CD14-positive monocyte (primary cell): ENCODE measurements at regions not wholly inside any gene's neighbourhood (a gene's known extent, or its start where the extent isn't known, plus 50 kb on each side); places are given as distances from the start of the nearest gene placed in this dataset.

ENCODE experiments used
- DNase-seq, 3 donors: peaks; one replicate each; pipeline ENCODE4 v3.0.0-alpha.2; 2011 to 2022
- H2AFZ ChIP-seq: 2 replicates; pipeline ENCODE4 v1.6.0; 2012; ENCODE audit warnings: mild to moderate bottlenecking, low read depth, low read length, inconsistent platforms; ENCODE audit not compliant: insufficient read depth, poor library complexity, severe bottlenecking
- H3K27ac ChIP-seq, 2 donors: 1 replicate in 1 of 2; 2 replicates in 1 of 2; pipeline ENCODE4 v1.5.1; 2012 to 2013; ENCODE audit warnings: low read length in 2 of 2, control low read depth in 1 of 2, inconsistent platforms in 1 of 2, low read depth in 1 of 2, mild to moderate bottlenecking in 1 of 2
- H3K27me3 ChIP-seq, 2 donors: one replicate each; pipeline versions ENCODE4 v1.6.0 to v1.6.1; 2011 to 2013; ENCODE audit warnings: low read length in 2 of 2; ENCODE audit not compliant: control insufficient read depth in 2 of 2, insufficient read depth in 2 of 2
- H3K36me3 ChIP-seq, 2 donors: replicated peaks in 1 of 2; 1 replicate in 1 of 2; 2 replicates in 1 of 2; pipeline versions ENCODE4 v1.5.1 to v1.6.1; 2012 to 2013; ENCODE audit warnings: low read length in 2 of 2, control low read depth in 1 of 2, inconsistent platforms in 1 of 2, mild to moderate bottlenecking in 1 of 2; ENCODE audit not compliant: insufficient read depth in 2 of 2, control insufficient read depth in 1 of 2
- H3K4me1 ChIP-seq, 2 donors: 1 replicate in 1 of 2; 2 replicates in 1 of 2; pipeline versions ENCODE4 v1.5.1 to v1.6.1; 2012 to 2013; ENCODE audit warnings: low read length in 2 of 2, control low read depth in 1 of 2, inconsistent platforms in 1 of 2, mild to moderate bottlenecking in 1 of 2, moderate library complexity in 1 of 2; ENCODE audit not compliant: insufficient read depth in 2 of 2, control insufficient read depth in 1 of 2
- H3K4me2 ChIP-seq: replicated peaks from 2 replicates; pipeline ENCODE3; 2012; ENCODE audit warnings: low read length, moderate library complexity, mild to moderate bottlenecking; ENCODE audit not compliant: poor library complexity, severe bottlenecking; ENCODE audit errors: extremely low read depth
- H3K4me3 ChIP-seq, 3 experiments: fragments of 200-600 bp in 1 of 3; sonication (generic) in 1 of 3; replicated peaks in 1 of 3; 1 replicate in 2 of 3; 2 replicates in 1 of 3; pipeline ENCODE4 v1.5.1; 2011 to 2013; ENCODE audit warnings: low read length in 3 of 3, mild to moderate bottlenecking in 3 of 3, control low read depth in 2 of 3, low read depth in 2 of 3, inconsistent platforms in 1 of 3, moderate library complexity in 1 of 3
- H3K79me2 ChIP-seq: 2 replicates; pipeline ENCODE4 v1.6.0; 2012; ENCODE audit warnings: mild to moderate bottlenecking, control low read depth, inconsistent platforms, low read length, moderate library complexity; ENCODE audit not compliant: insufficient read depth
- H3K9ac ChIP-seq: 2 replicates; pipeline ENCODE4 v1.6.0; 2017; ENCODE audit warnings: low read length, mild to moderate bottlenecking; ENCODE audit not compliant: insufficient read depth, poor library complexity, severe bottlenecking
- H3K9me3 ChIP-seq, 2 donors: replicated peaks in 1 of 2; 1 replicate in 1 of 2; 2 replicates in 1 of 2; pipeline versions ENCODE4 v1.5.1 to v1.6.1; 2012 to 2013; ENCODE audit warnings: low read length in 2 of 2, control low read depth in 1 of 2; ENCODE audit not compliant: control insufficient read depth in 1 of 2, insufficient read depth in 1 of 2
- H4K20me1 ChIP-seq: 2 replicates; pipeline ENCODE4 v1.6.0; 2012; ENCODE audit warnings: mild to moderate bottlenecking, low read length, control low read depth, moderate library complexity; ENCODE audit not compliant: insufficient read depth
- H3K27ac Mint-ChIP-seq, 7 donors: one replicate each; pipeline ENCODE4 v1.8.0; 2020; ENCODE audit warnings: mild to moderate bottlenecking in 7 of 7, mixed read lengths in 7 of 7, moderate library complexity in 6 of 7, inconsistent platforms in 2 of 7
- H3K27me3 Mint-ChIP-seq, 3 donors: one replicate each; pipeline ENCODE4 v1.8.0; 2021 to 2022; ENCODE audit warnings: low read depth in 3 of 3, mild to moderate bottlenecking in 3 of 3, mixed read lengths in 3 of 3, moderate library complexity in 3 of 3, inconsistent platforms in 1 of 3
- H3K36me3 Mint-ChIP-seq, 2 donors: one replicate each; pipeline ENCODE4 v1.8.0; 2020; ENCODE audit warnings: mixed read lengths in 2 of 2, inconsistent platforms in 1 of 2, mild to moderate bottlenecking in 1 of 2
- H3K4me1 Mint-ChIP-seq: one replicate; pipeline ENCODE4 v1.8.0; 2020; ENCODE audit warnings: mild to moderate bottlenecking, mixed read lengths
- H3K4me3 Mint-ChIP-seq, 2 donors: one replicate each; pipeline ENCODE4 v1.8.0; 2020; ENCODE audit warnings: mild to moderate bottlenecking in 2 of 2, mixed read lengths in 2 of 2, moderate library complexity in 1 of 2
- H3K9me3 Mint-ChIP-seq, 7 donors: one replicate each; pipeline ENCODE4 v1.8.0; 2020 to 2022; ENCODE audit warnings: mixed read lengths in 7 of 7, mild to moderate bottlenecking in 6 of 7, moderate library complexity in 6 of 7, inconsistent platforms in 2 of 7
- CTCF ChIP-seq: fragments of 200-600 bp; IDR thresholded peaks from one replicate; pipeline ENCODE4 v1.8.0; 2022; ENCODE audit warnings: antibody characterized with exemption, mild to moderate bottlenecking
- WGBS: methylation state at CpG from one replicate; pipeline ENCODE4 v1.1.5; 2013; ENCODE audit warnings: missing lambda C conversion rate; ENCODE audit not compliant: insufficient coverage; 5-methylcytosine and 5-hydroxymethylcytosine counted together
- intact Hi-C, 2 donors: fragments of 100-400 bp; cut with micrococcal nuclease; formaldehyde crosslinking; loops; one replicate each; pipeline versions ENCODE4 v1.15.0 to v1.15.1; 2023

DNA sequence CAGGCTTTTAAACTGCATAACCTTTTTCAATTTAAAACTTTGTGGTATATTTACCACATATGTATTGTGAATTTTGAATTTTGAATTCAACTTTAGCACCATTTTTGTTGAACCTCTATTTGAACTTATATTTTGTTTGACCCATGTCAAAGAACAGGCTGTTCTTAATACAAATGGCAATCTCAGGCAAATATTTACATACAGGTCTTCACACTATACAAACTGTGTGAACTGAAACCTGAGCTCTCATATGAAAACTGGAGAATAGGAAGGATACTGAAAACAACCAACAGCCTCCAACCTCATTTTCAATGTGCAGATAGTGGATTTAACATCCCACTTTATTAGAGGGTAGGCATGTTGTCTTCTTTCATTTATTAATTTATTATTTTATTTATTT lies 491.8 kb downstream of the KCNJ3 start:
- peaks cover 0 to 3% (median 0%) of the 10 kb centered on the region in 3 donors for H3K27me3 Mint-ChIP-seq
- intact Hi-C loops, result no loop called here
- H4K20me1 ChIP-seq, result no peaks in the 10 kb centered on the region

GRCh38 chr2:155178921-155179320 lies 480.4 kb downstream of the KCNJ3 start:
- no peak overlapping the region for H3K9ac ChIP-seq
- no peak overlapping the region for H2AFZ ChIP-seq
- H3K9me3 ChIP-seq, result peaks cover 0 to 4% of the 10 kb centered on the region in 2 donors
- Mint-ChIP-seq H3K4me3 (no peak overlapping the region), H3K36me3 (no peaks in the 10 kb centered on the region), H3K4me1 (no peaks in the 10 kb centered on the region), H3K27ac (no peak overlapping the region), H3K9me3 (peaks cover 0 to 10% (median 3%) of the 10 kb centered on the region in 7 donors), H3K27me3 (no peaks in the 10 kb centered on the region)
- H4K20me1 ChIP-seq, result no peaks in the 10 kb centered on the region
- no peaks in the 10 kb centered on the region for H3K27me3 ChIP-seq
- WGBS, result no CpG with 5 or more reads among the region's 3 CpGs
- no peak overlapping the region for H3K27ac ChIP-seq
- no peaks in the 10 kb centered on the region for H3K4me1 ChIP-seq
- no peaks in the 10 kb centered on the region for H3K36me3 ChIP-seq
- H3K4me2 ChIP-seq, result no peak overlapping the region
- H3K79me2 ChIP-seq, result no peaks in the 10 kb centered on the region
- no peak overlapping the region for H3K4me3 ChIP-seq
- intact Hi-C loops, result no loop called here
- DNase-seq, result peak in 1 of 3 donors; percentile 2
- no peak for TF ChIP-seq CTCF

More for the DNA sequence above, 491.8 kb downstream of the KCNJ3 start:
- H3K36me3 ChIP-seq, result no peaks in the 10 kb centered on the region
- H3K4me3 ChIP-seq, result no peak overlapping the region
- H3K27me3 ChIP-seq, result no peaks in the 10 kb centered on the region
- H3K4me3 Mint-ChIP-seq, result no peak overlapping the region
- H3K79me2 ChIP-seq, result no peaks in the 10 kb centered on the region
- H3K4me1 Mint-ChIP-seq, result no peaks in the 10 kb centered on the region
- DNase-seq, result no peak
- H3K9me3 ChIP-seq, result no peaks in the 10 kb centered on the region
- H2AFZ ChIP-seq, result no peak overlapping the region
- TF ChIP-seq CTCF, result no peak
- no peaks in the 10 kb centered on the region for H3K36me3 Mint-ChIP-seq
- no peak overlapping the region for H3K27ac ChIP-seq
- H3K27ac Mint-ChIP-seq, result no peak overlapping the region
- H3K4me1 ChIP-seq, result no peaks in the 10 kb centered on the region
- no peak overlapping the region for H3K9ac ChIP-seq
- H3K9me3 Mint-ChIP-seq, result peaks cover 0 to 8% (median 1%) of the 10 kb centered on the region in 7 donors
- H3K4me2 ChIP-seq, result no peak overlapping the region
